Endodermal cell (in vitro differentiated cells): ENCODE measurements at regions not wholly inside any gene's neighbourhood (a gene's known extent, or its start where the extent isn't known, plus 50 kb on each side); places are given as distances from the start of the nearest gene placed in this dataset.

Source experiments
- DNase-seq: peaks from one replicate; pipeline ENCODE4 v3.0.0-alpha.2; 2017
- H3K27ac ChIP-seq: 2 replicates; pipeline ENCODE4 v1.5.1; 2013; ENCODE audit warnings: mild to moderate bottlenecking, low read depth, low read length, moderate library complexity
- H3K27me3 ChIP-seq: 2 replicates; pipeline ENCODE4 v1.6.1; 2013; ENCODE audit warnings: mild to moderate bottlenecking, low read length, moderate library complexity; ENCODE audit not compliant: insufficient read depth, control insufficient read depth, poor library complexity, severe bottlenecking
- H3K36me3 ChIP-seq: 2 replicates; pipeline ENCODE4 v1.7.0; 2013; ENCODE audit warnings: mild to moderate bottlenecking, low read length, moderate library complexity; ENCODE audit not compliant: control insufficient read depth, insufficient read depth
- H3K4me1 ChIP-seq: one replicate; pipeline ENCODE4 v1.7.0; 2013; ENCODE audit warnings: low read length; ENCODE audit not compliant: control insufficient read depth, insufficient read depth
- H3K4me3 ChIP-seq: 2 replicates; pipeline ENCODE4 v1.5.1; 2013; ENCODE audit warnings: mild to moderate bottlenecking, low read length, moderate library complexity
- H3K9ac ChIP-seq: 2 replicates; pipeline ENCODE4 v1.6.1; 2013; ENCODE audit warnings: mild to moderate bottlenecking, low read length, moderate library complexity; ENCODE audit not compliant: poor library complexity, severe bottlenecking; ENCODE audit errors: extremely low read depth
- H3K9me3 ChIP-seq: 2 replicates; pipeline ENCODE4 v1.6.1; 2013; ENCODE audit warnings: mild to moderate bottlenecking, low read length, moderate library complexity; ENCODE audit not compliant: control insufficient read depth
- H3K27ac Mint-ChIP-seq: 2 replicates; pipeline ENCODE4 v1.8.0; 2020; ENCODE audit warnings: mixed read lengths
- H3K27me3 Mint-ChIP-seq: 2 replicates; pipeline ENCODE4 v1.8.0; 2021; ENCODE audit warnings: mild to moderate bottlenecking, mixed read lengths; ENCODE audit not compliant: insufficient read depth
- H3K36me3 Mint-ChIP-seq: 2 replicates; pipeline ENCODE4 v1.8.0; 2020; ENCODE audit warnings: low read depth, mixed read lengths
- H3K4me1 Mint-ChIP-seq: 2 replicates; pipeline ENCODE4 v1.8.0; 2020; ENCODE audit warnings: mixed read lengths
- H3K4me3 Mint-ChIP-seq: 2 replicates; pipeline ENCODE4 v1.8.0; 2020; ENCODE audit warnings: mild to moderate bottlenecking, moderate library complexity, mixed read lengths
- H3K9me3 Mint-ChIP-seq: 2 replicates; pipeline ENCODE4 v1.8.0; 2020; ENCODE audit warnings: mild to moderate bottlenecking, mixed read lengths
- CTCF ChIP-seq: fragments of 200-600 bp; sonication (generic); conservative IDR thresholded peaks from 2 replicates; pipeline ENCODE4 v1.5.0; 2021; ENCODE audit warnings: antibody characterized with exemption, mild to moderate bottlenecking
- WGBS, 2 experiments: methylation state at CpG; one replicate each; pipeline versions ENCODE4 v1.1.5 to v1.1.7; 2013; ENCODE audit warnings: missing lambda C conversion rate in 2 of 2, mixed read lengths in 1 of 2; ENCODE audit not compliant: insufficient coverage in 1 of 2, insufficient read length in 1 of 2; 5-methylcytosine and 5-hydroxymethylcytosine counted together

GRCh38 chr5:98463676-98464075 is 309.8 kb upstream of the RGMB start:
- 86 to 88% methylated on average over 5 of the region's 5 CpGs for WGBS, 2 experiments
- TF ChIP-seq CTCF = no peak
- Histone ChIP-seq H3K4me3 (no peak overlapping the region), H3K9ac (no peak overlapping the region), H3K4me1 (no peaks in the 10 kb centered on the region), H3K27ac (no peak overlapping the region), H3K36me3 (peaks cover 33% of the 10 kb centered on the region), H3K27me3 (no peaks in the 10 kb centered on the region), H3K9me3 (no peaks in the 10 kb centered on the region)
- Mint-ChIP-seq H3K27me3 (no peaks in the 10 kb centered on the region), H3K9me3 (no peaks in the 10 kb centered on the region), H3K27ac (no peak overlapping the region), H3K36me3 (peaks cover 39% of the 10 kb centered on the region), H3K4me1 (no peaks in the 10 kb centered on the region), H3K4me3 (no peak overlapping the region)
- DNase-seq = no peak

DNA sequence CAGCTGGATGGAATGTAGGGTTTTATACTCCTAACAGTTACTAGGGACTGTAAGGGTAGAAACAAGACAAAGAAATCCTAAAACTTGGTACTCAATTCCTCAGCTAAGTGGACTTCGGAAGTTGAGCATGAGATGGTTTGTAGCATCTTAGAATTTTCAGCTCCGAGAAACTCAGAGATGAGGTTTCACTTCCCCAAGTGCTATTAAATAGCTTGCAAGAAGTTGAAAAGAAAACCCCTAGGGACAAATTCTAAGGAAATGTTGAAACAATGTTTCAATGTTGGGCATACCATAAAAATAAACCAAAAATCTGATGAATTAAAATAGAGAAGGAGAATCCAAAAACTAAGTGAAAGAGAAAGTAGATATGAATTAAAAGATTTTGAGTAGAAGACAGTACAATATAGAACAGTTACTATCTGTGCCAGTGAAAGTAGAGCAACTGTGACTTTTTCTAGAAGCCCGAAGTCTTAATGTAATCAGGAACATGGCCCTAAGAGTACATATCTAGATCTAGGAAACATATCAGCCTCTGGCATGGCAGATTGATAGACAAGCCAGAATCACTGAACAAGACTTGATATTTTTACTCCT is 308.6 kb upstream of the RGMB start:
- Histone ChIP-seq H3K27ac (no peak overlapping the region), H3K9me3 (no peaks in the 10 kb centered on the region), H3K27me3 (no peaks in the 10 kb centered on the region), H3K4me1 (no peaks in the 10 kb centered on the region), H3K36me3 (peaks cover 31% of the 10 kb centered on the region), H3K4me3 (no peak overlapping the region), H3K9ac (no peak overlapping the region)
- 94 to 97% methylated on average over 3 of the region's 3 CpGs for WGBS, 2 experiments
- TF ChIP-seq CTCF = no peak
- Mint-ChIP-seq H3K36me3 (peaks cover 39% of the 10 kb centered on the region), H3K9me3 (no peaks in the 10 kb centered on the region), H3K4me1 (no peaks in the 10 kb centered on the region), H3K27me3 (no peaks in the 10 kb centered on the region), H3K4me3 (no peak overlapping the region), H3K27ac (no peak overlapping the region)
- DNase-seq = no peak

DNA sequence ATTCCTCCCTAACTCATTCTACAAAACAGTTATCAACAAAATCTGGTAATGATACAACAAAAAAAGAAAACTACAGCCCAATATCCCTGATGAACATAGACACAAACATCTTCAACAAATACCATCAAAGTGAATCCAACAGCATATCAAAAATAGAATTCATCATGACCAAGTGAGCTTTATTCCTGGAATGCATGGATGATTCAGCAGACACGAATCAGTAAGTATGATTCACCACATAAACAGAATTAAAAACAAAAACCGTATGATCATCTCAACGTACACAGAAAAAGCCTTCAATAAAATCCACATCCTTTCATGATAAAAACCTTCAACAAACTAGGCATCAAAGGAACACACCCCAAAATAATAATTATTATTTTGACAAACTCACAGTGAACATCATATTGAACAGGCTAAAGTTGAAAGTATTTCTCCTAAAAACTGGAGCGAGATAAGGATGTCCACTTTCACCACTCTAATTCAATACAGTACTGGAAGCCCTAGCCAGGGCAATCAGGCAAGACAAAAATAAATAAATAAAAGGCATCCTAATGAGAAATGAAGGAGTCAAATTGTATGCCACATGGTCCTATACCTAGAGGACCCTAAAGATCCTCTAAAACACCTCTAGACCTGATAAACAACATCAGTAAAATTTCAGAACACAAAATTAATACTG is 305.1 kb upstream of the RGMB start:
- WGBS, 2 experiments = 70 to 91% methylated on average over 2 to 4 of the region's 4 CpGs
- no peak for TF ChIP-seq CTCF
- Mint-ChIP-seq H3K36me3 (peaks cover 39% of the 10 kb centered on the region), H3K4me3 (no peak overlapping the region), H3K4me1 (peaks cover 11% of the 10 kb centered on the region), H3K9me3 (no peaks in the 10 kb centered on the region), H3K27ac (no peak overlapping the region), H3K27me3 (no peaks in the 10 kb centered on the region)
- Histone ChIP-seq H3K4me3 (no peak overlapping the region), H3K36me3 (peaks cover 34% of the 10 kb centered on the region), H3K27ac (no peak overlapping the region), H3K9me3 (no peaks in the 10 kb centered on the region), H3K27me3 (no peaks in the 10 kb centered on the region), H3K4me1 (no peaks in the 10 kb centered on the region), H3K9ac (no peak overlapping the region)
- DNase-seq = no peak
